ENCODE measurements at regions not wholly inside any gene's neighbourhood (a gene's known extent, or its start where the extent isn't known, plus 50 kb on each side); places are given as distances from the start of the nearest gene placed in this dataset.
A peak's percentile ranks its signal among the peaks of the same experiment; 100 is the strongest.
"Not testable (repeated sequence)": the region's sequence is repeated elsewhere in the genome, so short reads cannot be mapped to it uniquely, and the experiment has no call there.

DNA sequence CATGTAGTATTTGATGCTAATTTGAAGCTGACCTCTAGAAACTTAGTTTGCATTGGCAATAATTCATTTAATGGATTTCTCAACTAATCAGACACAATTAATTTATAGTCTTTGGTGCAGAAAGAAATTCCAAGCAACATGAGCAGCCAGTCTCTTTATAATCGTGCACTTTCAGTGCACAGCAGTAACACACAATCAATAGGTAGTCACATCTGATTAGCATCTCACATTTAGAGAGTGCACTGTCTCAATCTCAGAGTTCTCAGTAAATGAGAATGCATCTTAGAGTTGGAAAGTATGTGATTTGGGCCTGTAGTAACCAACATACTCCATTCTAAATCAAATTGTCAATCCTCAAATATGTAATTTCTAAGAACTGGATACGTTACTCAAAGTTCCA is 377.6 kb downstream of the POM121L12 start:
- DNase-seq = no peak

DNA sequence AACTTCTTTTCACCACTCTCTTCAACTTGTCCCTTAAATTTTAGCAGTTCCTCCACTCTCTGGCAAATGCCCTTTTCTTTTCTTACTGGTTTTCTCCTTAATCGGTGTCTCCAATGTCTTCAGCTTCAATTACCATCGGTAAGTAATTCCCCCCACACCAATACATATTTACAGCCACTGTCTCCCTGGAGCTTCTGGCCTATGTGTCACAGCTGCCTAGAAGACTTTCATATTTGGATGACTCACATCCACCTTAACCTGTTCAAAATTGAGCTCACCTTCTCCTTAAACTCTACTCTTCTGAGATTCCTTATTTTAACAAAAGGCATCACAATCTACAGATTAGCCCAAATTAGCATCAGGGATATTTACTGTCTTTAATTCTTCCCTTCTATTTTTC is 380.4 kb downstream of the POM121L12 start:
- no peak for DNase-seq

DNA sequence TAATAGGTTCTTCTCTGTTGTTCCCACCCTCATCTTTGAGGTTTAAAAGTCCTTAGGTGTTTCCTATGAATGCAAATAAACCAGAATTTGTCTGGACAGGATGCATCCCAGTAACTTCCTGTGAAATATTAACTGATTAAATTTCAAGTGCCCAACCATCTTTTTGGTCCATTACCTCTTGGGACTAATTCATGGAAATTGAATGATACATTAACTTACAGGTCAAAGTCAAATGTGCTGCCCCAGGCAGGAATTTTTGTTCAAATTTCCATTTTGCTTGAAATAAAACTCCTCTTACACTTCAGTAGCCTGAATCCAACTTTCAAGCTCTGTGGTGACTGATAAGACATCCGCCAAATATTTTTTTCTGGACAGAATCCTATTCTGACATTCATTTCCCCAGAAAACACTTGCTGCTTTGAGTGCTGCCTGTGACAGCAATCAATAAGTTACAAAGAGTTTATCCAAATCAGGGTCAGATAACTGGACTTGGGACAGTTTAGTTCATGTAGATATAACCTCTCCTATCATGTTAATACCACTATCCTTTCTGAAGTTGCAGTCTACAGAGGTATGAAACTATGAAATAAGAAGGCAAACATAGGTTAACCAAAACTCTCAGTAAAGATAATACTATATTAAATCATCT is 383.5 kb downstream of the POM121L12 start:
- DNase-seq = no peak

DNA sequence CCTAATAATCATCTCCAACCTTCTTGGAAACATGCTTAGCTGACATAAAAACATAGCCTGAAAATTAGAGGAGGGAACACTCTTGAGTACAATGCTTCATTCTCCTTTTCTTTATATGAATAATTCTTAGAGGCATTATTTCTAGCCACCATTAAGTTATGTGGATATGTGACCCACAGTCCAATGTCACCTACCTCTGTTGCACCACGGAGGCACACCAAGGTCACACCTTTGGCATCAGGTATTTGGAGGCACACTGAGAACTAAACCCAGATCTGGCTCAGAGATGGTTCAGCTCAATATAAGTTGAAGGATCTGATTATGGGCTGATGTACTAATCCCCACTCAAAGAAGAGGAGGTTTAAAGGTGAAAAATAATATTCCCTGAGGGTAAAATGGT is 385.1 kb downstream of the POM121L12 start:
- DNase-seq = no peak

DNA sequence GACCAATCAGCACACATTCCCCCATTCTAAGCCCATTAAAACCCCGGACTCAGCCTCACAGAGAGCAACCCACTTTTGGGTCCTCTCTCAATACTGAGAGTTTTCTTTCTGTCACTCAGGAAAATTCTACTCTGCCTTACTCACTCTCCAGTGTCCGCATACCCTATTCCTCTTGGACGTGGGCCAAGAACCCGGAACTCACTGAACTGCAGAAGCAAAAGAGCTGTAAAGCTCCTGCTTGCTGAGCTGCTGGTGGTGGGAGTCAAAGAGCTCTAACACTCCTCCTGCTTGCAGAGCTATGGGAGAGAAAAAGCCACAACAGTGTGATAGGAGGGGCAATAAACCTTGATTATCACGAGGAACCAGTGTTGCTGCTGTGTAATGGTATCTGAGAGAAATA is 386.9 kb downstream of the POM121L12 start:
- DNase-seq = no peak

DNA sequence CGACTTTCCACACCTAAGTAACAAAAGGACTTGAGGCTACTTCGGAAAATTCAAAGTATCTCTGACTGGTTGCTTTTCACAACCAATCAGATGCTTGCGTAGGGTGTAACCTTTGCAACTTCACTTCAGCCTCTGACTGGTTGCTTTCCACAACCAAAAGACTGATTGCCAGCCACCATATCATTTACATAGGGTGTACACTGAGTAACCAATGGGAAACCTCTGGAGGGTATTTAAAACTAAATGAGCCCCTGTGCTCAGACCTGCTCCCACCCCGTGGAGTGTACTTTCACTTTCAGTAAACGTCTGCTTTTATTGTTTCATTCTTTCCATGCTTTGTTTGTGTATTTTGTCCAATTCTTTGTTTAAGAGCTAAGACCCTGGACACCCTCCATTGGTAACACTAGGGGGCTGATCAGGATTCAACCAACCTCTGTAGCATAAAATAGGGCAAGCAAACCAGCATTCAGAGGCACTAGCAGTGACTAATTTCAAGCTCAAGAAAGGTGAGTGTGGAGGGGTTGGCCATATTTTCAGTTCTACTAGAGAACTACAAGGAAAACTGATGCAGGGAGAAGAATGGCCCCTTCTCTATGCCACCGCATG is 390.8 kb downstream of the POM121L12 start:
- no peak for DNase-seq

GRCh38 chr7:53428045-53428444 is 392.6 kb downstream of the POM121L12 start:
- DNase-seq = no peak

GRCh38 chr7:53431901-53432300 is 396.5 kb downstream of the POM121L12 start:
- no peak for DNase-seq

DNA sequence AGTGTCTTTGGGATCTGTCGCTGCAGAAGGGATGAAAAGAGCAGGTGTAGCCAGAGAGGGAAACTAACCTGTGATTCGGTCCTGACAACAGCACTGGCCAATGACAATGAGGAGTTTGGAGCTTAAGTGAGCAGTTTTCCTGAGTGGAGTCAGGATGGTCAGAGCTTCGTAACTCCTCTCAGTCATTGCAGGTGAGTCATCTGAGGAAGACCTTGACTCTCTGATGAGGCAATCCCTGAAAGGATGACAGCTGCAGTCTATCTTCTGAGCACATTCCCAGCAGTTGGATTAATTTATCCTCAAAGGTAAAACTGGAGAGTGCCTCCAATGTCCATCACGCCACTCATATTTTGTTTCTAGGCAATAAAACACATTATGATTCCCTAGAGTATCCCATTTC is 401.9 kb downstream of the POM121L12 start:
- no peak for DNase-seq

DNA sequence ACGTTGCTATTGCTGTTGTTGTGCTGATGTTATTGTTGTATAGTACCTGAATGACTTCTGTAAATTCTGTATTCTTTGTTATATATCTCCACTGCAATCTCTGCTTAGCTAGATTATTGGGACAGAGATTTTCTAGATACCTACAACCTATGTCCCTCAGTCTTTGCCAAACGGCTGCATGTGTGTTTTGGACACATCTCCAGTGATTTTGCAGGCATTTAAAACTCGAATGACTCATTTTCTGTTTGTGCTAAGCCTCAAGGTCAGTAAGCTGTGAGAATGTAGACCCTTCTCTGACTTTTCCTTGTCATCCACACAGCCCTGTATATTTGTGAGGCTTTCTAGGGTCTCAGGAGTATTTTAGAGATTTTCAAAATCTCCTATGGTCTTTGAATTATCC is 410.7 kb downstream of the POM121L12 start:
- DNase-seq = no peak

GRCh38 chr7:53458636-53459035 is 423.2 kb downstream of the POM121L12 start:
- no peak for DNase-seq

- peak; percentile 98 for DNase-seq
Measured at GRCh38 chr7:53466371-53466770, 430.9 kb downstream of the POM121L12 start.

GRCh38 chr7:53470336-53470970 is 435.0 kb downstream of the POM121L12 start:
- DNase-seq = peak; percentile 77

DNA sequence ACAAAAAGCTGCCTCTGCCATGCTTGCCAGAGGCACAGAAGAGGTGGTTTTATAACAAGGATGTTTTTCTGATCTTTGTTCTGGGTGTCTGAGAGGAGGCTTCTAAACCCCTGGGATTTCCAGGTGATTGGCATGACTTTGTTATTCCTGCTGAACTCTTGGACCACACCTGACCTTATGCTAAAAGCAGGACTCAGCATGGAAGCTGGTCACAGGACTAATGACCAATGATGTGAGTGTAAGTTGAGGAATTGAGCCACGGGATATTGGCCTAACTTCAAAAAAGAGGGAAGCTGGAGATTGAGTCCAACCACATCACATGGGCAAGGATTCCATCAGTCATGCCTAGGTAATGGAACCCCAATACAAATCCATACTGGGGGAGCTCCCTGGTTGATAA is 437.9 kb downstream of the POM121L12 start:
- DNase-seq = no peak

DNA sequence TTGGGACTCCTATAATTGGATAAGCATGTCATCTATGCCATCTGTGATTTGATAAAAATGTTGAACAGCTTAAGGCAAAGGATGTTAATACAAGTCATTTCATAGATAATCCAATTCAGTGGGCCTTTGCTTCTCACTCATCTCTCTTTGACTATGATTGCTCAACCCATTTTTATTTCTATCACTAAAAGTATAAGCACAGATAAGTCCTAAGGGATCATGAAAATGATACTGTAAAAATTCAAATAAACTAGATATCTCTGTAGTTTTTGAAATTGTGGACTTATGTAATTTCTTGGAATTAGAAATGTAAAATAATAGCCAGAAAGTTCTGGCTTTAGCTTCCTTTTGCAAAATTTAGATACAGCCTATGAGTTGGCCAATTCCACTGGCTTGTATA is 440.3 kb downstream of the POM121L12 start:
- DNase-seq = peak; percentile 62

DNA sequence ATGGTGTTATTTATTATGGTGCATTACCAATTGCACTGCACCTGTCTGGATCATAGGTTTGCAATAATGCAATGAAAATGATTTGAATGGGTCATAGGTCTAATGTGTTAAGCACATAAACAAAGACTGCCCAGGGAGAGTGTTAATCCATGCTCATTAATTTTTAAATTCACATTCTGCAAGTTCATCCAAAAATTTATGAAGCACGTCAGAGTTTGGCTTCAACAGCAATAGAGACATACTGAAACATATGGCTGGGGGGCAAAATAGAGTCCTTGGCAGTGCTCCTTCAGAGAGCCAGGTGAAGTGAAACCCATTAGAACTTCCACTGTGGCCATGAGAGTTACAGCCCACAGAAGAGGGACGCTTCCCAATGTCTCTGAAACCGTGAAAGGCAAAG is 441.1 kb downstream of the POM121L12 start:
- DNase-seq = no peak

GRCh38 chr7:53485354-53485753 is 449.9 kb downstream of the POM121L12 start:
- DNase-seq = peak; percentile 14

DNA sequence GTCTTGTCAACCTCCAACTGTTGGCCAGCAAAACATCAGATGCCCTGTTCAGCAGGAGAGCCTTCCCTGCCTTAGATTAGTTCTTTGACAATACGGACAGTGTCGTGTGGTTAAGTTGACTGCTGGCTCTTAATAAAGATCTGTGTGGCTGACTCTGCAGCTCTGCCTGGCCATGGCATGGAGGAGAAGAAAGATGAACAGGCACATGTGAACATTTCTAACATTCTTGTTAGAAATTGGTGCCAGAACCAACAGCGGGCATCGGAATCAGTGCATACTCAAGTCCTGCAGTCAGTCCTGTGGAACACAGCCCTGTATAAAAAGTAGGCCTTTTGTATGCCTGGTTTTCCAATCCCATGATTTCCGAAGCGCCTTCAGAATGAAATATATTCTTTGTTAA is 455.6 kb downstream of the POM121L12 start:
- DNase-seq = no peak

- DNase-seq = not testable (repeated sequence)
Measured at GRCh38 chr7:53495181-53495580, 459.7 kb downstream of the POM121L12 start.

DNA sequence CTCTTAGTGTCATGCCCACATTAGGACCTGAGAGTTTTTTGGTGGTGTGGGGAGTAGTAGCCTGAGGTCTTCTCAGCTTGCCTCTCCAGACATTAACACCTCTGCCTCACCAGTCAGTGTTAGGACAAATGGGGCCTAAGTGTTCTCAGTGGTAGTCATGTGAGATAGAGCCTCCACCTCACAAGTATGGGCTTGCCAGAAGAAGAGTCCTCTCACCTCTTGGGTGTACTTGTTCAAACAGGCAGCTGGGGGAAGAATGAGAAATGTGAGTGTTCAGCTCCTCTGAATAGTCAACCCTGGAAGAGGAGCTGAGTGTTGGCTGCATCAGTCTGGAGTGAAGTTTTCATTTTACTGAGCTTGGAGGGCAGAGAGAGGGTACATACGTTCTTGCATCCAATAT is 464.6 kb downstream of the POM121L12 start:
- no peak for DNase-seq

GRCh38 chr7:53504914-53505313 is 469.5 kb downstream of the POM121L12 start:
- DNase-seq = no peak

GRCh38 chr7:53518319-53518718 is 482.9 kb downstream of the POM121L12 start:
- peak; percentile 89 for DNase-seq

GRCh38 chr7:53520841-53521240 is 485.4 kb downstream of the POM121L12 start:
- DNase-seq = no peak

- DNase-seq = no peak
Measured at GRCh38 chr7:53521638-53522184, 486.3 kb downstream of the POM121L12 start.
